Gastroesophageal sphincter (tissue), 4 donors: ENCODE measurements at regions not wholly inside any gene's neighbourhood (a gene's known extent, or its start where the extent isn't known, plus 50 kb on each side); places are given as distances from the start of the nearest gene placed in this dataset.

ENCODE experiments used
- ATAC-seq: fragments of 150-250 bp; one replicate; pipeline ENCODE4 v1.9.1; 2016; ENCODE audit warnings: mild to moderate bottlenecking, moderate library complexity
- H3K27ac ChIP-seq, 4 donors: fragments of 200-600 bp; sonication (generic) in 3 of 4; 1 replicate in 3 of 4; 2 replicates in 1 of 4; pipeline ENCODE4 v1.5.1; 2016 to 2019
- H3K27me3 ChIP-seq: fragments of 200-600 bp; sonication (generic); one replicate; pipeline ENCODE4 v1.5.1; 2019
- H3K36me3 ChIP-seq, 2 donors: fragments of 200-600 bp; sonication (generic); one replicate each; pipeline ENCODE4 v1.5.1; 2019; ENCODE audit warnings: control low read depth in 1 of 2
- H3K4me1 ChIP-seq, 3 donors: fragments of 200-600 bp; sonication (generic); 1 replicate in 2 of 3; 2 replicates in 1 of 3; pipeline ENCODE4 v1.5.1; 2016 to 2019; ENCODE audit warnings: control low read depth in 2 of 3
- H3K4me3 ChIP-seq, 2 donors: fragments of 200-600 bp; sonication (generic); one replicate each; pipeline ENCODE4 v1.5.1; 2019; ENCODE audit warnings: mild to moderate bottlenecking in 1 of 2, moderate library complexity in 1 of 2
- H3K9me3 ChIP-seq, 3 donors: fragments of 200-600 bp; sonication (generic); one replicate each; pipeline ENCODE4 v1.5.1; 2017 to 2019; ENCODE audit warnings: control low read depth in 2 of 3
- CTCF ChIP-seq, 4 experiments: fragments of 200-600 bp in 2 of 4; fragments of 450-650 bp in 2 of 4; sonication (generic) in 1 of 4; IDR thresholded peaks; one replicate each; pipeline ENCODE4 v1.5.1; 2017 to 2019; ENCODE audit warnings: antibody characterized with exemption in 4 of 4, mild to moderate bottlenecking in 2 of 4, moderate library complexity in 2 of 4
- EP300 ChIP-seq: sonication (generic); formaldehyde crosslinking; IDR thresholded peaks from one replicate; pipeline ENCODE4 v1.6.1; 2017; ENCODE audit warnings: antibody characterized with exemption, mild to moderate bottlenecking
- POLR2A ChIP-seq, 2 donors: fragments of 450-650 bp; IDR thresholded peaks; one replicate each; pipeline ENCODE4 v1.6.1; 2017; ENCODE audit warnings: antibody characterized with exemption in 2 of 2, mild to moderate bottlenecking in 2 of 2, moderate library complexity in 1 of 2
- POLR2AphosphoS5 ChIP-seq: sonication (generic); formaldehyde crosslinking; IDR thresholded peaks from one replicate; pipeline ENCODE4 v1.6.1; 2017; ENCODE audit warnings: antibody characterized with exemption
- WGBS, 2 donors: methylation state at CpG; one replicate each; pipeline ENCODE4 v1.1.5; 2018; ENCODE audit warnings: low coverage in 1 of 2; 5-methylcytosine and 5-hydroxymethylcytosine counted together

- no peaks in the 10 kb centered on the region for H3K4me1 ChIP-seq
- ATAC-seq = no peak
- TF ChIP-seq EP300 (no peak), POLR2A (IDR thresholded peaks at IDR 0.05) (no peak), CTCF (IDR thresholded peaks at IDR 0.05) (no peak), POLR2AphosphoS5 (no peak)
- no peak overlapping the region for H3K27ac ChIP-seq
- no peaks in the 10 kb centered on the region for H3K36me3 ChIP-seq
- H3K27me3 ChIP-seq = no peaks in the 10 kb centered on the region
- no peaks in the 10 kb centered on the region for H3K9me3 ChIP-seq
- no peak overlapping the region for H3K4me3 ChIP-seq
Observed at GRCh38 chr3:95217661-95218060, 1154.8 kb downstream of the NSUN3 start.

- Histone ChIP-seq H3K4me3 (no peak overlapping the region), H3K27ac (no peak overlapping the region), H3K36me3 (no peaks in the 10 kb centered on the region), H3K9me3 (no peaks in the 10 kb centered on the region), H3K27me3 (no peaks in the 10 kb centered on the region), H3K4me1 (no peaks in the 10 kb centered on the region)
- no peak for ATAC-seq
- TF ChIP-seq POLR2A (IDR thresholded peaks at IDR 0.05) (no peak), CTCF (IDR thresholded peaks at IDR 0.05) (no peak), POLR2AphosphoS5 (no peak), EP300 (no peak)
- 44 to 70% methylated on average over 1 of the region's 1 CpG for WGBS, 2 donors
Observed at GRCh38 chr3:95218484-95218883, 1155.6 kb downstream of the NSUN3 start.

GRCh38 chr3:95226437-95226836 lies 1163.6 kb downstream of the NSUN3 start:
- ATAC-seq = no peak
- whole genome bisulfite sequencing, 2 donors = 90% methylated on average over 2 to 5 of the region's 5 CpGs
- TF ChIP-seq CTCF (IDR thresholded peaks at IDR 0.05) = no peak
- TF ChIP-seq EP300 = no peak
- TF ChIP-seq POLR2A (IDR thresholded peaks at IDR 0.05) = no peak
- no peak overlapping the region for H3K27ac ChIP-seq
- no peak overlapping the region for H3K4me3 ChIP-seq
- no peaks in the 10 kb centered on the region for H3K4me1 ChIP-seq
- H3K27me3 ChIP-seq = no peaks in the 10 kb centered on the region
- H3K36me3 ChIP-seq = no peaks in the 10 kb centered on the region
- peaks cover 0 to 12% (median 0%) of the 10 kb centered on the region in 3 donors for H3K9me3 ChIP-seq

- no peak for ATAC-seq
- WGBS, 2 donors = 81% methylated on average over 4 of the region's 4 CpGs
- no peaks in the 10 kb centered on the region for H3K27me3 ChIP-seq
- no peak overlapping the region for H3K4me3 ChIP-seq
- H3K4me1 ChIP-seq = no peaks in the 10 kb centered on the region
- peaks cover 0 to 12% (median 0%) of the 10 kb centered on the region in 3 donors for H3K9me3 ChIP-seq
- no peaks in the 10 kb centered on the region for H3K36me3 ChIP-seq
- TF ChIP-seq POLR2A (IDR thresholded peaks at IDR 0.05) (no peak), EP300 (no peak), POLR2AphosphoS5 (no peak), CTCF (IDR thresholded peaks at IDR 0.05) (no peak)
- H3K27ac ChIP-seq = no peak overlapping the region
Observed at GRCh38 chr3:95227092-95227491, 1164.2 kb downstream of the NSUN3 start.

- Histone ChIP-seq H3K27ac (no peak overlapping the region), H3K4me1 (no peaks in the 10 kb centered on the region), H3K9me3 (peaks cover 0 to 12% (median 0%) of the 10 kb centered on the region in 3 donors), H3K27me3 (no peaks in the 10 kb centered on the region), H3K4me3 (no peak overlapping the region), H3K36me3 (no peaks in the 10 kb centered on the region)
- no peak for ATAC-seq
- TF ChIP-seq EP300 = no peak
- 68 to 100% methylated on average over 2 to 3 of the region's 7 CpGs for WGBS, 2 donors
Observed at GRCh38 chr3:95228416-95228815, 1165.6 kb downstream of the NSUN3 start.

- ATAC-seq = no peak
- TF ChIP-seq POLR2A (IDR thresholded peaks at IDR 0.05) (no peak), CTCF (IDR thresholded peaks at IDR 0.05) (no peak), POLR2AphosphoS5 (no peak), EP300 (no peak)
- no peaks in the 10 kb centered on the region for H3K27me3 ChIP-seq
- H3K36me3 ChIP-seq = no peaks in the 10 kb centered on the region
- H3K4me1 ChIP-seq = no peaks in the 10 kb centered on the region
- no peak overlapping the region for H3K4me3 ChIP-seq
- H3K9me3 ChIP-seq = no peaks in the 10 kb centered on the region
- no peak overlapping the region for H3K27ac ChIP-seq
Observed at GRCh38 chr3:95235916-95236315, 1173.1 kb downstream of the NSUN3 start.
